ENCODE measurements at regions not wholly inside any gene's neighbourhood (a gene's known extent, or its start where the extent isn't known, plus 50 kb on each side); places are given as distances from the start of the nearest gene placed in this dataset.

GRCh38 chr3:66140743-66141372 lies 79.9 kb upstream of the SLC25A26 start:
- Histone ChIP-seq H3K27me3 (no peaks in the 10 kb centered on the region), H3K4me3 (no peak overlapping the region), H3K9me3 (no peaks in the 10 kb centered on the region), H3K27ac (no peak overlapping the region), H3K4me1 (no peaks in the 10 kb centered on the region), H3K36me3 (no peaks in the 10 kb centered on the region)
- 76 to 82% methylated on average over 7 of the region's 7 CpGs for WGBS, 2 donors
- no peak for TF ChIP-seq POLR2A (IDR thresholded peaks at IDR 0.05)
- intact Hi-C loops (cut with DNase I) = no loop called here
- no peak for DNase-seq

- H3K9me3 ChIP-seq = no peaks in the 10 kb centered on the region
- intact Hi-C loops (cut with DNase I) = no loop called here
- no peak for TF ChIP-seq POLR2AphosphoS5 (IDR thresholded peaks at IDR 0.05)
- TF ChIP-seq POLR2A (IDR thresholded peaks at IDR 0.05) = no peak
- no peak for TF ChIP-seq EP300 (IDR thresholded peaks at IDR 0.05)
- TF ChIP-seq CTCF (IDR thresholded peaks at IDR 0.05) = no peak
- 68 to 90% methylated on average over 2 of the region's 2 CpGs for WGBS, 2 donors
- H3K36me3 ChIP-seq = no peaks in the 10 kb centered on the region
- DNase-seq = no peak
- H3K27ac ChIP-seq = no peak overlapping the region
- no peaks in the 10 kb centered on the region for H3K27me3 ChIP-seq
- no peak overlapping the region for H3K4me3 ChIP-seq
- no peaks in the 10 kb centered on the region for H3K4me1 ChIP-seq
Measured at GRCh38 chr3:66140106-66140505, 80.7 kb upstream of the SLC25A26 start.

DNA sequence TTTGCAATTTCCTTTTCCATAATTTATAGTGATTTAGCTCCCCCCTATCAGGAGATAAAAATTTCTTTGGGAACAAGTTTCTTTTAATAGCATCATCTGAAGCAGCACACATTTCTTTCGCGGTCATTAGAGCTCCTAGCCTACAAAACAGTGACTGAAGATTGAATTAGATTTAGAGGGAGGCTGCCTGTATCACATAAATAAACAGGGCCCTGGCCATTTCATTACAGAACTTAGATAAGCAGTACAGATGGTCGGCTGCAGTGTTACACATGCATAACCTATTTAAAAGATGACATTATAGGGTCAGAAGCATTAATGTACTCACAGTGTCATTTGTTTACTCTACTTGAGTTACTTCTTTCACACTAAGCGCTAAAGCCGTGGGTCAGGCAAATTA lies 81.4 kb upstream of the SLC25A26 start:
- Histone ChIP-seq H3K9me3 (no peaks in the 10 kb centered on the region), H3K4me3 (no peak overlapping the region), H3K27me3 (no peaks in the 10 kb centered on the region), H3K27ac (no peak overlapping the region), H3K4me1 (no peaks in the 10 kb centered on the region), H3K36me3 (no peaks in the 10 kb centered on the region)
- DNase-seq = no peak
- WGBS, 2 donors = 53 to 62% methylated on average over 5 of the region's 5 CpGs
- TF ChIP-seq CTCF (IDR thresholded peaks at IDR 0.05) (no peak), POLR2A (IDR thresholded peaks at IDR 0.05) (no peak), EP300 (IDR thresholded peaks at IDR 0.05) (no peak), POLR2AphosphoS5 (IDR thresholded peaks at IDR 0.05) (no peak)
- intact Hi-C loops (cut with DNase I) = loop anchor here (2.0 to 5.0 kb wide), 2 partner anchors 102 to 355 kb away; partner anchors contain the start of gene MAGI1

DNA sequence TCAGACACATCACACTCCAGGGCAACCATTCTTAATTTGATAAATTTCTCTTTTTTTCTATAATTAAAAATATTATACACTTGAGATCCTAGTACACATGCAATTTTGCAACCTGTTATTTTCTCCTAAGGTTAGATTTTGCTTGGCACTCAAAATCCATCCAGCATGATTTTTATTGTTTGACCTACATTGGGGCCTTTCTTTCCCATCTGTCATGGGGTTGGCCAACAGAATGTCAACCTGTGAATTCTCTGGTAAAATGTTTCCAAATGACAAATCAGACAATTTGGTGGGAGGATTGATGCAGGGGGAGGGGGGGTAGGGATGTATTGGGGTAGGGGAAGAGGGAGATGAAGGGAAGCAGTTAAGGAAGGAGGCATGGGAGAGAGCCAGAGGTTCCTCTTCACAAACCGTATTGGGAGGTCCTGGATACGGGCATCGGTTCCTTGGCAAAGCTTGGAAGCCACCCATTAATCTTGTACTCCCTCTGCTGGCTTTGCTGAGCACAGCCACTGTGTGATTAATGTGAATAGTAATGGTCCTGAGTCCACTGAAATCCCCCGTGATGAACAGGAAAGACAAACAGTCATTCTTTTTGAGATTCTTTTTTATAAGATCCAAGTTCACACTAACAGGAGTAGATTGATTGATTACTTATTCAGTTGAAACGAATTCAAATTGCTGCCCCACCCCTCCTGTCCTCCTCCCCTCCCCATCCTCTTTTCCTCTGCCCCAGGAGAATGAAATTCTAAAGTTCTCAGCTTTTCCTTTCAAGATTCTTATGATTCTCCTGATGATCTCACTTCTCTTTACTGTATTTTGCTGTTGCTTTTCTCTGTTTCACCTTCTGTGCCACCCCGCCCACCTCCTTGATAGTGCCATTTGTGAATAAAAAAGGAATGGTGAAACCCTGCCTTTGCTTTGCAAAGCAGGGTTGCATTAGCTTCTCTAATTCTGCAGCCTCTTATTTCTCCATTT lies 82.2 kb upstream of the SLC25A26 start:
- H3K4me3 ChIP-seq = no peak overlapping the region
- peak; percentile 69 for DNase-seq
- no peaks in the 10 kb centered on the region for H3K27me3 ChIP-seq
- no peaks in the 10 kb centered on the region for H3K36me3 ChIP-seq
- WGBS, 2 donors = 17 to 18% methylated on average over 6 of the region's 6 CpGs
- no peak overlapping the region for H3K27ac ChIP-seq
- no peaks in the 10 kb centered on the region for H3K4me1 ChIP-seq
- TF ChIP-seq POLR2A (IDR thresholded peaks at IDR 0.05) (no peak), CTCF (IDR thresholded peaks at IDR 0.05) (peak; percentile 22 to 81 (median 70))
- intact Hi-C loops (cut with DNase I) = loop anchor here (2.0 to 5.0 kb wide), 2 partner anchors 101 to 354 kb away; partner anchors contain the start of gene MAGI1
- H3K9me3 ChIP-seq = no peaks in the 10 kb centered on the region

DNA sequence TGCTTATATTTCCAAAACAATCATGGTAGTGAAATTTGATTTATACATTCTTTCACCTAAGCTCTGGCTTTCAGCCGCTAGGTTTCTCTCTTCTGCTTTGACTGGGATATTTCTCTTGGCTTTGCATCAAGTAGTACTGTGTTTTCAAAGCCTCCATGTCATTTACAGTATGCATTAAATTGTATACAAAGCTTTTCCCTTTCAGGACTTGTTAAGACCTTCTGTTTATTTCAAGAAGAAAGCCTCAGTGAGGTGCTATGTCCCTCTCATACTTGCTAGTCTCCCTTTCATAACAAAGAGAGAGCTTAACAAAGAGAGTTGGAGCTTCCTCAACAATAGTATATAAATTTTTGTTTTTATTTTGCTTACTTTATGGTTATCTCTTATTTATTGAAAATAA lies 84.2 kb upstream of the SLC25A26 start:
- WGBS, 2 donors = 90% methylated on average over 1 of the region's 1 CpG
- TF ChIP-seq EP300 (IDR thresholded peaks at IDR 0.05) (no peak), POLR2A (IDR thresholded peaks at IDR 0.05) (no peak), CTCF (IDR thresholded peaks at IDR 0.05) (no peak), POLR2AphosphoS5 (IDR thresholded peaks at IDR 0.05) (no peak)
- Histone ChIP-seq H3K27ac (no peak overlapping the region), H3K4me3 (no peak overlapping the region), H3K27me3 (no peaks in the 10 kb centered on the region), H3K36me3 (no peaks in the 10 kb centered on the region), H3K9me3 (no peaks in the 10 kb centered on the region), H3K4me1 (no peaks in the 10 kb centered on the region)
- DNase-seq = no peak
- intact Hi-C loops (cut with DNase I) = loop anchor here (5.0 kb wide), 1 partner anchor 99 kb away; the partner anchor contains the start of gene MAGI1

All from sigmoid colon (tissue), 6 donors.